ENCODE measurements at regions not wholly inside any gene's neighbourhood (a gene's known extent, or its start where the extent isn't known, plus 50 kb on each side); places are given as distances from the start of the nearest gene placed in this dataset.

- H3K9me3 Mint-ChIP-seq, result peaks cover 0 to 2% of the 10 kb centered on the region in 2 donors
- Histone ChIP-seq H3K27ac (ENCODE audit: low read length) (no peak overlapping the region), H3K4me1 (ENCODE audit: control insufficient read depth, insufficient read depth, low read length) (no peaks in the 10 kb centered on the region), H3K9me3 (ENCODE audit: control insufficient read depth, insufficient read depth, low read length) (no peaks in the 10 kb centered on the region), H3K27me3 (ENCODE audit: control insufficient read depth, insufficient read depth, low read length) (no peaks in the 10 kb centered on the region), H3K4me3 (ENCODE audit: low read length) (no peak overlapping the region), H3K36me3 (ENCODE audit: control insufficient read depth, insufficient read depth, low read length) (no peaks in the 10 kb centered on the region)
- H3K4me1 Mint-ChIP-seq, result no peaks in the 10 kb centered on the region
- no peak for DNase-seq
- 0% methylated on average over 1 of the region's 1 CpG for whole genome bisulfite sequencing (ENCODE audit: insufficient coverage)
- intact Hi-C loops (cut with micrococcal nuclease), result loop anchor here (1.0 kb wide), 1 partner anchor 12 kb away; no protein-coding TSS in a partner anchor
- no peak for ATAC-seq
- no peak for TF ChIP-seq CTCF (IDR thresholded peaks at IDR 0.05)
- no peaks in the 10 kb centered on the region for H3K36me3 Mint-ChIP-seq
- no peak overlapping the region for H3K27ac Mint-ChIP-seq
- no peaks in the 10 kb centered on the region for H3K27me3 Mint-ChIP-seq (ENCODE audit: low read depth in 2 of 2)
- H3K4me3 Mint-ChIP-seq, result no peak overlapping the region
Observed at GRCh38 chr16:13543850-13544249, 376.1 kb upstream of the ERCC4 start.

GRCh38 chr16:13545271-13545670, 374.7 kb upstream of the ERCC4 start:
- intact Hi-C loops (cut with micrococcal nuclease), result no loop called here
- no peak for TF ChIP-seq CTCF (IDR thresholded peaks at IDR 0.05)
- WGBS (ENCODE audit: insufficient coverage), result 98% methylated on average over 2 of the region's 2 CpGs

GRCh38 chr16:13550254-13550653, 369.7 kb upstream of the ERCC4 start:
- Histone ChIP-seq H3K4me1 (ENCODE audit: control insufficient read depth, insufficient read depth, low read length) (no peaks in the 10 kb centered on the region), H3K9me3 (ENCODE audit: control insufficient read depth, insufficient read depth, low read length) (no peaks in the 10 kb centered on the region), H3K27me3 (ENCODE audit: control insufficient read depth, insufficient read depth, low read length) (no peaks in the 10 kb centered on the region), H3K27ac (ENCODE audit: low read length) (no peak overlapping the region), H3K36me3 (ENCODE audit: control insufficient read depth, insufficient read depth, low read length) (no peaks in the 10 kb centered on the region), H3K4me3 (ENCODE audit: low read length) (no peak overlapping the region)
- DNase-seq, result no peak
- ATAC-seq, result no peak
- Mint-ChIP-seq H3K4me3 (no peak overlapping the region), H3K27me3 (ENCODE audit: low read depth in 2 of 2) (no peaks in the 10 kb centered on the region), H3K36me3 (no peaks in the 10 kb centered on the region), H3K9me3 (peaks cover 2% of the 10 kb centered on the region in 2 donors), H3K4me1 (no peaks in the 10 kb centered on the region), H3K27ac (no peak overlapping the region)
- intact Hi-C loops (cut with micrococcal nuclease), result no loop called here
- WGBS (ENCODE audit: insufficient coverage), result 85% methylated on average over 4 of the region's 6 CpGs
- TF ChIP-seq CTCF (IDR thresholded peaks at IDR 0.05), result no peak

More at GRCh38 chr16:13545271-13545670, 374.7 kb upstream of the ERCC4 start:
- Histone ChIP-seq H3K27me3 (ENCODE audit: control insufficient read depth, insufficient read depth, low read length) (no peaks in the 10 kb centered on the region), H3K4me1 (ENCODE audit: control insufficient read depth, insufficient read depth, low read length) (no peaks in the 10 kb centered on the region), H3K9me3 (ENCODE audit: control insufficient read depth, insufficient read depth, low read length) (no peaks in the 10 kb centered on the region), H3K27ac (ENCODE audit: low read length) (no peak overlapping the region), H3K4me3 (ENCODE audit: low read length) (no peak overlapping the region), H3K36me3 (ENCODE audit: control insufficient read depth, insufficient read depth, low read length) (no peaks in the 10 kb centered on the region)
- H3K9me3 Mint-ChIP-seq, result peaks cover 0 to 2% of the 10 kb centered on the region in 2 donors
- DNase-seq, result no peak
- H3K27me3 Mint-ChIP-seq (ENCODE audit: low read depth in 2 of 2), result no peaks in the 10 kb centered on the region
- H3K4me1 Mint-ChIP-seq, result no peaks in the 10 kb centered on the region
- no peak overlapping the region for H3K4me3 Mint-ChIP-seq
- H3K36me3 Mint-ChIP-seq, result no peaks in the 10 kb centered on the region
- no peak for ATAC-seq
- no peak overlapping the region for H3K27ac Mint-ChIP-seq

All from natural killer cell (primary cell).